ENCODE measurements at regions not wholly inside any gene's neighbourhood (a gene's known extent, or its start where the extent isn't known, plus 50 kb on each side); places are given as distances from the start of the nearest gene placed in this dataset.
"Not testable (repeated sequence)": the region's sequence is repeated elsewhere in the genome, so short reads cannot be mapped to it uniquely, and the experiment has no call there.

- ChIA-PET CTCF (interaction anchor here (0.6 kb wide), 1 partner anchor 66 kb away, joined by 3 read pairs; no protein-coding TSS in a partner anchor), POLR2A (no interaction called here)
- TF ChIP-seq CTCF (IDR thresholded peaks at IDR 0.05; ENCODE audit: low read depth, low read length), result no peak
- DNase-seq (ENCODE audit: low read depth, low spot score), result no peak
- no peaks in the 10 kb centered on the region for H3K27me3 ChIP-seq (ENCODE audit: control insufficient read depth, insufficient read depth, low read length)
- no peak overlapping the region for H3K4me3 ChIP-seq (ENCODE audit: low read depth, low read length)
- H3K9me3 ChIP-seq (ENCODE audit: control insufficient read depth, insufficient read depth, low read length), result no peaks in the 10 kb centered on the region
- H3K27ac ChIP-seq (ENCODE audit: low read depth, low read length), result no peak overlapping the region
Observed at GRCh38 chr4:106569146-106570031, 200.8 kb upstream of the GIMD1 start.

GRCh38 chr4:106565727-106566126 lies 197.1 kb upstream of the GIMD1 start:
- no peak overlapping the region for H3K4me3 ChIP-seq (ENCODE audit: low read depth, low read length)
- ChIA-PET POLR2A (no interaction called here), CTCF (no interaction called here)
- no peak overlapping the region for H3K27ac ChIP-seq (ENCODE audit: low read depth, low read length)
- TF ChIP-seq CTCF (IDR thresholded peaks at IDR 0.05; ENCODE audit: low read depth, low read length), result no peak
- H3K9me3 ChIP-seq (ENCODE audit: control insufficient read depth, insufficient read depth, low read length), result no peaks in the 10 kb centered on the region; the same call in 1 of the 2 replicates
- H3K27me3 ChIP-seq (ENCODE audit: control insufficient read depth, insufficient read depth, low read length), result no peaks in the 10 kb centered on the region
- DNase-seq (ENCODE audit: low read depth, low spot score), result no peak

- H3K27ac ChIP-seq (ENCODE audit: low read depth, low read length); POLR2A ChIA-PET; H3K9me3 ChIP-seq (ENCODE audit: control insufficient read depth, insufficient read depth, low read length); H3K27me3 ChIP-seq (ENCODE audit: control insufficient read depth, insufficient read depth, low read length); H3K4me3 ChIP-seq (ENCODE audit: low read depth, low read length); DNase-seq (ENCODE audit: low read depth, low spot score); CTCF ChIA-PET: not testable (repeated sequence)
Observed at GRCh38 chr4:106563637-106564036, 195.1 kb upstream of the GIMD1 start.

- no peak for DNase-seq (ENCODE audit: low read depth, low spot score)
- Histone ChIP-seq H3K9me3 (ENCODE audit: control insufficient read depth, insufficient read depth, low read length) (no peaks in the 10 kb centered on the region), H3K27me3 (ENCODE audit: control insufficient read depth, insufficient read depth, low read length) (no peaks in the 10 kb centered on the region), H3K4me3 (ENCODE audit: low read depth, low read length) (no peak overlapping the region), H3K27ac (ENCODE audit: low read depth, low read length) (no peak overlapping the region)
- TF ChIP-seq CTCF (IDR thresholded peaks at IDR 0.05; ENCODE audit: low read depth, low read length), result no peak
- CTCF ChIA-PET, result no interaction called here
- POLR2A ChIA-PET, result no interaction called here
Observed at GRCh38 chr4:106551724-106552123, 183.1 kb upstream of the GIMD1 start.

GRCh38 chr4:106548446-106549044 lies 180.0 kb upstream of the GIMD1 start:
- no peak overlapping the region for H3K4me3 ChIP-seq (ENCODE audit: low read depth, low read length)
- POLR2A ChIA-PET, result no interaction called here
- TF ChIP-seq CTCF (IDR thresholded peaks at IDR 0.05; ENCODE audit: low read depth, low read length), result no peak
- H3K27me3 ChIP-seq (ENCODE audit: control insufficient read depth, insufficient read depth, low read length), result no peaks in the 10 kb centered on the region
- no peak overlapping the region for H3K27ac ChIP-seq (ENCODE audit: low read depth, low read length)
- no peaks in the 10 kb centered on the region for H3K9me3 ChIP-seq (ENCODE audit: control insufficient read depth, insufficient read depth, low read length)
- CTCF ChIA-PET, result interaction anchor here (1.0 kb wide), 1 partner anchor 220 kb away, joined by 3 read pairs; no protein-coding TSS in a partner anchor
- DNase-seq (ENCODE audit: low read depth, low spot score), result no peak

All from AG04450 (cell line).